ENCODE measurements at regions not wholly inside any gene's neighbourhood (a gene's known extent, or its start where the extent isn't known, plus 50 kb on each side); places are given as distances from the start of the nearest gene placed in this dataset.

DNA sequence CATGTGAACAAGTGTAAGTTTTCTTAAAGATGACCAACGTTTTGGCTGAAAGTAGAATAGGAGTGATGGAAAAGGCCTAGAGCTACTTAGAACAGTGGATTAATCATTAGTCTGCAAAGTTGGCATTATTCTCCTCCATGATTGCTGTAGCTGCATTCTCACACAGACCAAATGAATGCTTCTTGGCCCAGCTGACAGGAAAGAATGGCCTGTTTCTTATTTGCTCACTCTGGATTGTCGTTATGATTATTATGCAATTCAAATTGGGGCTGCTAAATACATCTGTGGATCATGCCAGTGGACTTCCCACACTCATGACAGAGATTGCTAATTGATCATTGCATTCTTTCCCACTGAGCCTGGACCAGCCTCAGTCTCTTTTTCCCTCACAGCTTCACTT, 285.0 kb downstream of the STIM2 start:
- H3K27ac ChIP-seq (ENCODE audit: low read depth, low read length) = no peak overlapping the region
- H3K4me1 ChIP-seq (ENCODE audit: control insufficient read depth, low read length) = no peaks in the 10 kb centered on the region
- no peaks in the 10 kb centered on the region for H3K79me2 ChIP-seq (ENCODE audit: control insufficient read depth, low read length)
- no peak for TF ChIP-seq EZH2phosphoT487 (IDR thresholded peaks at IDR 0.05; ENCODE audit: borderline replicate concordance, low read length)
- TF ChIP-seq, protein P1, sequence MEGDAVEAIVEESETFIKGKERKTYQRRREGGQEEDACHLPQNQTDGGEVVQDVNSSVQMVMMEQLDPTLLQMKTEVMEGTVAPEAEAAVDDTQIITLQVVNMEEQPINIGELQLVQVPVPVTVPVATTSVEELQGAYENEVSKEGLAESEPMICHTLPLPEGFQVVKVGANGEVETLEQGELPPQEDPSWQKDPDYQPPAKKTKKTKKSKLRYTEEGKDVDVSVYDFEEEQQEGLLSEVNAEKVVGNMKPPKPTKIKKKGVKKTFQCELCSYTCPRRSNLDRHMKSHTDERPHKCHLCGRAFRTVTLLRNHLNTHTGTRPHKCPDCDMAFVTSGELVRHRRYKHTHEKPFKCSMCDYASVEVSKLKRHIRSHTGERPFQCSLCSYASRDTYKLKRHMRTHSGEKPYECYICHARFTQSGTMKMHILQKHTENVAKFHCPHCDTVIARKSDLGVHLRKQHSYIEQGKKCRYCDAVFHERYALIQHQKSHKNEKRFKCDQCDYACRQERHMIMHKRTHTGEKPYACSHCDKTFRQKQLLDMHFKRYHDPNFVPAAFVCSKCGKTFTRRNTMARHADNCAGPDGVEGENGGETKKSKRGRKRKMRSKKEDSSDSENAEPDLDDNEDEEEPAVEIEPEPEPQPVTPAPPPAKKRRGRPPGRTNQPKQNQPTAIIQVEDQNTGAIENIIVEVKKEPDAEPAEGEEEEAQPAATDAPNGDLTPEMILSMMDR (IDR thresholded peaks at IDR 0.05; ENCODE audit: low read depth, low read length, poor library complexity, severe bottlenecking) = no peak
- no peaks in the 10 kb centered on the region for H3K27me3 ChIP-seq (ENCODE audit: control insufficient read depth, low read length)
- H3K4me2 ChIP-seq (ENCODE audit: low read length) = no peak overlapping the region
- no peaks in the 10 kb centered on the region for H3K9me2 ChIP-seq (replicated peaks; ENCODE audit: control insufficient read depth, low read length)
- H3K9me3 ChIP-seq (ENCODE audit: control insufficient read depth, insufficient read depth, low read length) = no peaks in the 10 kb centered on the region
- no peaks in the 10 kb centered on the region for H3K36me3 ChIP-seq (ENCODE audit: control insufficient read depth, low read length)
- no peaks in the 10 kb centered on the region for H4K20me1 ChIP-seq (ENCODE audit: control insufficient read depth, insufficient read depth, low read depth, low read length)
- no peaks in the 10 kb centered on the region for H3F3A ChIP-seq (ENCODE audit: control insufficient read depth, insufficient read depth)
- no peak overlapping the region for H3K4me3 ChIP-seq (ENCODE audit: low read length)

GRCh38 chr4:27148211-27148895, 287.7 kb downstream of the STIM2 start:
- no peak for TF ChIP-seq EZH2phosphoT487 (IDR thresholded peaks at IDR 0.05; ENCODE audit: borderline replicate concordance, low read length)
- TF ChIP-seq, protein P1 (IDR thresholded peaks at IDR 0.05; ENCODE audit: low read depth, low read length, poor library complexity, severe bottlenecking) = no peak
- H3K4me2 ChIP-seq (ENCODE audit: low read length) = no peak overlapping the region
- no peak overlapping the region for H3K27ac ChIP-seq (ENCODE audit: low read depth, low read length)
- H3F3A ChIP-seq (ENCODE audit: control insufficient read depth, insufficient read depth) = no peaks in the 10 kb centered on the region
- no peaks in the 10 kb centered on the region for H3K79me2 ChIP-seq (ENCODE audit: control insufficient read depth, low read length)
- no peaks in the 10 kb centered on the region for H3K36me3 ChIP-seq (ENCODE audit: control insufficient read depth, low read length)
- no peaks in the 10 kb centered on the region for H3K27me3 ChIP-seq (ENCODE audit: control insufficient read depth, low read length)
- no peaks in the 10 kb centered on the region for H3K9me2 ChIP-seq (replicated peaks; ENCODE audit: control insufficient read depth, low read length)
- H3K4me1 ChIP-seq (ENCODE audit: control insufficient read depth, low read length) = no peaks in the 10 kb centered on the region
- H4K20me1 ChIP-seq (ENCODE audit: control insufficient read depth, insufficient read depth, low read depth, low read length) = no peaks in the 10 kb centered on the region
- H3K9me3 ChIP-seq (ENCODE audit: control insufficient read depth, insufficient read depth, low read length) = no peaks in the 10 kb centered on the region
- H3K4me3 ChIP-seq (ENCODE audit: low read length) = no peak overlapping the region

- H3K4me1 ChIP-seq (ENCODE audit: control insufficient read depth, low read length) = no peaks in the 10 kb centered on the region
Measured at GRCh38 chr4:27149541-27150212, 289.0 kb downstream of the STIM2 start.

More at GRCh38 chr4:27149541-27150212, 289.0 kb downstream of the STIM2 start:
- H3K4me2 ChIP-seq (ENCODE audit: low read length) = no peak overlapping the region
- no peak overlapping the region for H3K27ac ChIP-seq (ENCODE audit: low read depth, low read length)
- H3K4me3 ChIP-seq (ENCODE audit: low read length) = no peak overlapping the region
- no peaks in the 10 kb centered on the region for H3K79me2 ChIP-seq (ENCODE audit: control insufficient read depth, low read length)
- H4K20me1 ChIP-seq (ENCODE audit: control insufficient read depth, insufficient read depth, low read depth, low read length) = no peaks in the 10 kb centered on the region
- no peaks in the 10 kb centered on the region; the same call in 1 of the 2 replicates for H3K27me3 ChIP-seq (ENCODE audit: control insufficient read depth, low read length)
- H3F3A ChIP-seq (ENCODE audit: control insufficient read depth, insufficient read depth) = no peaks in the 10 kb centered on the region
- no peaks in the 10 kb centered on the region for H3K9me2 ChIP-seq (replicated peaks; ENCODE audit: control insufficient read depth, low read length)
- TF ChIP-seq, protein P1 (IDR thresholded peaks at IDR 0.05; ENCODE audit: low read depth, low read length, poor library complexity, severe bottlenecking) = no peak
- TF ChIP-seq EZH2phosphoT487 (IDR thresholded peaks at IDR 0.05; ENCODE audit: borderline replicate concordance, low read length) = no peak
- H3K9me3 ChIP-seq (ENCODE audit: control insufficient read depth, insufficient read depth, low read length) = no peaks in the 10 kb centered on the region
- H3K36me3 ChIP-seq (ENCODE audit: control insufficient read depth, low read length) = no peaks in the 10 kb centered on the region

Measured in DOHH2 (cell line).